Muscle layer of colon (tissue), 2 donors: ENCODE measurements at regions not wholly inside any gene's neighbourhood (a gene's known extent, or its start where the extent isn't known, plus 50 kb on each side); places are given as distances from the start of the nearest gene placed in this dataset.

Experiments
- H3K27ac ChIP-seq: one replicate; pipeline ENCODE4 v1.7.0; 2013; ENCODE audit warnings: low read depth, mild to moderate bottlenecking, low read length, moderate library complexity
- H3K27me3 ChIP-seq, 2 donors: one replicate each; pipeline ENCODE4 v1.7.0; 2013; ENCODE audit warnings: low read length in 2 of 2, mild to moderate bottlenecking in 2 of 2; ENCODE audit not compliant: insufficient read depth in 2 of 2, control insufficient read depth in 1 of 2
- H3K36me3 ChIP-seq: one replicate; pipeline ENCODE4 v1.7.0; 2013; ENCODE audit warnings: mild to moderate bottlenecking, low read length; ENCODE audit not compliant: insufficient read depth
- H3K4me1 ChIP-seq: one replicate; pipeline ENCODE4 v1.7.0; 2013; ENCODE audit warnings: mild to moderate bottlenecking, low read length; ENCODE audit not compliant: insufficient read depth
- H3K4me3 ChIP-seq, 2 donors: one replicate each; pipeline ENCODE4 v1.7.0; 2013; ENCODE audit warnings: low read length in 2 of 2, low read depth in 1 of 2, mild to moderate bottlenecking in 1 of 2, moderate library complexity in 1 of 2
- H3K9ac ChIP-seq: one replicate; pipeline ENCODE4 v1.7.0; 2013; ENCODE audit warnings: low read length
- H3K9me3 ChIP-seq: one replicate; pipeline ENCODE4 v1.7.0; 2013; ENCODE audit warnings: mild to moderate bottlenecking, low read length
- donor health status: abdominal sarcoma.
- donor health status: Adenocarcinoma of cecum.

GRCh38 chr18:35917043-35917442 is 55.4 kb upstream of the RMP24 start:
- Histone ChIP-seq H3K27me3 (no peaks in the 10 kb centered on the region), H3K4me1 (no peaks in the 10 kb centered on the region), H3K4me3 (no peak overlapping the region)

GRCh38 chr18:35918564-35918963 is 53.9 kb upstream of the RMP24 start:
- Histone ChIP-seq H3K36me3 (no peaks in the 10 kb centered on the region), H3K4me1 (no peaks in the 10 kb centered on the region), H3K4me3 (no peak overlapping the region), H3K9me3 (no peaks in the 10 kb centered on the region), H3K27ac (no peak overlapping the region), H3K9ac (no peak overlapping the region), H3K27me3 (no peaks in the 10 kb centered on the region)

More at GRCh38 chr18:35917043-35917442, 55.4 kb upstream of the RMP24 start:
- no peak overlapping the region for H3K27ac ChIP-seq
- H3K36me3 ChIP-seq = no peaks in the 10 kb centered on the region
- H3K9ac ChIP-seq = no peak overlapping the region
- H3K9me3 ChIP-seq = no peaks in the 10 kb centered on the region

- H3K27ac ChIP-seq = no peak overlapping the region
- H3K9ac ChIP-seq = no peak overlapping the region
- H3K9me3 ChIP-seq = no peaks in the 10 kb centered on the region
- no peak overlapping the region for H3K4me3 ChIP-seq
- no peaks in the 10 kb centered on the region for H3K4me1 ChIP-seq
- H3K27me3 ChIP-seq = no peaks in the 10 kb centered on the region
- H3K36me3 ChIP-seq = no peaks in the 10 kb centered on the region
Measured at GRCh38 chr18:35919179-35919578, 53.3 kb upstream of the RMP24 start.

GRCh38 chr18:35920623-35921022 is 51.9 kb upstream of the RMP24 start:
- no peak overlapping the region for H3K9ac ChIP-seq
- no peaks in the 10 kb centered on the region for H3K4me1 ChIP-seq
- H3K36me3 ChIP-seq = no peaks in the 10 kb centered on the region
- no peak overlapping the region for H3K27ac ChIP-seq
- no peaks in the 10 kb centered on the region for H3K9me3 ChIP-seq
- no peaks in the 10 kb centered on the region for H3K27me3 ChIP-seq
- H3K4me3 ChIP-seq = no peak overlapping the region
